SK-N-SH (cell line): ENCODE measurements at regions not wholly inside any gene's neighbourhood (a gene's known extent, or its start where the extent isn't known, plus 50 kb on each side); places are given as distances from the start of the nearest gene placed in this dataset.

Experiments used
- CTCF ChIP-seq: fragments of 200-600 bp; sonication (generic); IDR thresholded peaks from 2 replicates; pipeline ENCODE4 v1.6.1; 2017; ENCODE audit warnings: antibody characterized with exemption, mild to moderate bottlenecking, moderate library complexity
- REST ChIP-seq: IDR thresholded peaks from 2 replicates; pipeline ENCODE4 v1.6.1; 2012; ENCODE audit warnings: mild to moderate bottlenecking, low read depth, low read length, moderate library complexity

- TF ChIP-seq CTCF (no peak), REST (no peak)
These were observed 161.8 kb upstream of the GRIK2 start for GRCh38 chr6:101231606-101232235.
